C4-2B (cell line): ENCODE measurements at regions not wholly inside any gene's neighbourhood (a gene's known extent, or its start where the extent isn't known, plus 50 kb on each side); places are given as distances from the start of the nearest gene placed in this dataset.
"Not testable (repeated sequence)": the region's sequence is repeated elsewhere in the genome, so short reads cannot be mapped to it uniquely, and the experiment has no call there.

Experiments
- H3K27ac ChIP-seq: fragments of 450-650 bp; 2 replicates; pipeline ENCODE4 v1.5.1; 2017
- CTCF ChIP-seq: fragments of 450-650 bp; conservative IDR thresholded peaks from 2 replicates; pipeline ENCODE4 v1.5.1; 2017; ENCODE audit warnings: mild to moderate bottlenecking
- ZFX ChIP-seq: fragments of 450-650 bp; IDR thresholded peaks from 2 replicates; pipeline ENCODE4 v1.6.1; 2017

- H3K27ac ChIP-seq, result no peak overlapping the region
- no peak for TF ChIP-seq CTCF
- no peak for TF ChIP-seq ZFX
Measured at GRCh38 chr12:13523536-13524307, 327.2 kb downstream of the EMP1 start.

GRCh38 chr12:13518034-13518433 lies 321.5 kb downstream of the EMP1 start:
- not testable (repeated sequence) for H3K27ac ChIP-seq

- H3K27ac ChIP-seq, result no peak overlapping the region
- TF ChIP-seq CTCF (no peak), ZFX (no peak)
Measured at GRCh38 chr12:13509740-13510139, 313.2 kb downstream of the EMP1 start.

GRCh38 chr12:13505636-13506035 lies 309.1 kb downstream of the EMP1 start:
- no peak overlapping the region for H3K27ac ChIP-seq
- TF ChIP-seq CTCF, result no peak
- TF ChIP-seq ZFX, result no peak

- TF ChIP-seq CTCF (no peak), ZFX (no peak)
- no peak overlapping the region for H3K27ac ChIP-seq
Measured at GRCh38 chr12:13505224-13505623, 308.7 kb downstream of the EMP1 start.

GRCh38 chr12:13504736-13505135 lies 308.2 kb downstream of the EMP1 start:
- H3K27ac ChIP-seq, result no peak overlapping the region
- no peak for TF ChIP-seq ZFX
- TF ChIP-seq CTCF, result no peak

GRCh38 chr12:13504074-13504473 lies 307.5 kb downstream of the EMP1 start:
- TF ChIP-seq CTCF, result no peak
- TF ChIP-seq ZFX, result no peak
- H3K27ac ChIP-seq, result no peak overlapping the region

- no peak overlapping the region for H3K27ac ChIP-seq
- TF ChIP-seq ZFX, result no peak
- no peak for TF ChIP-seq CTCF
Measured at GRCh38 chr12:13503094-13503835, 306.7 kb downstream of the EMP1 start.
